Ovary (tissue), 7 donors: ENCODE measurements at regions not wholly inside any gene's neighbourhood (a gene's known extent, or its start where the extent isn't known, plus 50 kb on each side); places are given as distances from the start of the nearest gene placed in this dataset.

ENCODE experiments used
- DNase-seq, 5 donors: peaks; one replicate each; pipeline ENCODE4 v3.0.0-alpha.2; 2019 to 2020
- H3K27ac ChIP-seq, 2 donors: fragments of 200-600 bp; one replicate each; pipeline versions ENCODE4 v1.5.1 to v1.8.0; 2019 to 2022
- H3K27me3 ChIP-seq: fragments of 200-600 bp; one replicate; pipeline ENCODE4 v1.8.0; 2022
- H3K36me3 ChIP-seq: fragments of 200-600 bp; sonication (generic); one replicate; pipeline ENCODE4 v1.5.1; 2019
- H3K4me1 ChIP-seq: one replicate; pipeline ENCODE4 v1.8.1; 2013; ENCODE audit warnings: mild to moderate bottlenecking, moderate library complexity; ENCODE audit not compliant: insufficient read depth
- H3K4me3 ChIP-seq: fragments of 200-600 bp; sonication (generic); one replicate; pipeline ENCODE4 v1.5.1; 2017
- H3K9me3 ChIP-seq, 2 donors: fragments of 200-600 bp in 1 of 2; sonication (generic) in 1 of 2; one replicate each; pipeline versions ENCODE4 v1.5.1 to v1.8.1; 2013 to 2019; ENCODE audit warnings: mild to moderate bottlenecking in 1 of 2, moderate library complexity in 1 of 2
- EP300 ChIP-seq: sonication (generic); formaldehyde crosslinking; IDR thresholded peaks from one replicate; pipeline ENCODE4 v1.6.1; 2017; ENCODE audit warnings: antibody characterized with exemption
- POLR2A ChIP-seq: fragments of 450-650 bp; IDR thresholded peaks from one replicate; pipeline ENCODE4 v1.6.1; 2017; ENCODE audit warnings: antibody characterized with exemption, mild to moderate bottlenecking, moderate library complexity
- WGBS, 3 donors: extraction: QIAGEN DNeasy Blood & Tissue Kit in 1 of 3; methylation state at CpG; one replicate each; pipeline versions ENCODE4 v1.1.5 to v1.1.7; 2013 to 2017; 5-methylcytosine and 5-hydroxymethylcytosine counted together
- intact Hi-C, 4 donors: fragments of 100-400 bp; cut with DNase I; formaldehyde crosslinking; loops; one replicate each; pipeline versions ENCODE4 v1.11.0 to v1.15.1; 2022 to 2023
- TF ChIP-seq, protein P1 (sequence below), 3 donors: fragments of 450-650 bp in 2 of 3; fragments of 200-600 bp in 1 of 3; IDR thresholded peaks; one replicate each; pipeline versions ENCODE4 v1.5.1 to v1.8.0; 2016 to 2022; ENCODE audit warnings: antibody characterized with exemption in 3 of 3, mild to moderate bottlenecking in 1 of 3
- donor health status: DM: no; HTN: no; CAD: no; lungs with moderate emphysema.
- donor health status: DM: no; HTN: no; CAD: no.
- donor health status: Bipolar disorder and iron deficiency.
- donor health status: DM: no; HTN: no; CAD: no.
- donor health status: DM: yes; HTN: yes; CAD: no.

DNA sequence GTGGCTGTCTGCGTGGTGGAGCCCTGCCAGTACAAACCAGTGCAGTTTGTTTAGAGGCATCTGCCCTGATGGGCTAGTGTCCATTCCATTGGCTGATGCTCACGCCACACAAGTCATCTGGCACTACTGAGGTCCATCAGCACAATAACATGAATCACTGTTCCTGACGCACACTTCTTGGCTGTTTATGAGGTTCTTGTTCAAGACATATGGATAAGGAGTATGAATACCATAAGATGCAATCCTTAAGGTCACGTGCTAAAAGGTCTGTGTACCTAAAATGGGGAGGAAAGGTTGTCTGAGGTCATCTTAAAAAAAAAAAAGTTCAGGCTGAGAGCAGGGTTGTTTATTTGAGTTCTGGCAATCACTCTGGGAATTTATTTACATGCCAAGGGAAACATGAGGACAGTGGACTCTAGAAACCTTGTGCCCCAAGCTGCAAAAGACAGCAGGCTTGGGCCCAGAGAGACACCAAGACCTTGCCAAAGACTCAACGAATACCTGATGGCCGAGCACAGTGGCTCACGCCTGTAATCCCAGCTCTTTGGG lies 54.1 kb upstream of the SHLD1 start:
- no peaks in the 10 kb centered on the region for H3K27me3 ChIP-seq
- no peak overlapping the region for H3K27ac ChIP-seq
- DNase-seq: no peak
- no peaks in the 10 kb centered on the region for H3K36me3 ChIP-seq
- no peaks in the 10 kb centered on the region for H3K9me3 ChIP-seq
- TF ChIP-seq, protein P1, sequence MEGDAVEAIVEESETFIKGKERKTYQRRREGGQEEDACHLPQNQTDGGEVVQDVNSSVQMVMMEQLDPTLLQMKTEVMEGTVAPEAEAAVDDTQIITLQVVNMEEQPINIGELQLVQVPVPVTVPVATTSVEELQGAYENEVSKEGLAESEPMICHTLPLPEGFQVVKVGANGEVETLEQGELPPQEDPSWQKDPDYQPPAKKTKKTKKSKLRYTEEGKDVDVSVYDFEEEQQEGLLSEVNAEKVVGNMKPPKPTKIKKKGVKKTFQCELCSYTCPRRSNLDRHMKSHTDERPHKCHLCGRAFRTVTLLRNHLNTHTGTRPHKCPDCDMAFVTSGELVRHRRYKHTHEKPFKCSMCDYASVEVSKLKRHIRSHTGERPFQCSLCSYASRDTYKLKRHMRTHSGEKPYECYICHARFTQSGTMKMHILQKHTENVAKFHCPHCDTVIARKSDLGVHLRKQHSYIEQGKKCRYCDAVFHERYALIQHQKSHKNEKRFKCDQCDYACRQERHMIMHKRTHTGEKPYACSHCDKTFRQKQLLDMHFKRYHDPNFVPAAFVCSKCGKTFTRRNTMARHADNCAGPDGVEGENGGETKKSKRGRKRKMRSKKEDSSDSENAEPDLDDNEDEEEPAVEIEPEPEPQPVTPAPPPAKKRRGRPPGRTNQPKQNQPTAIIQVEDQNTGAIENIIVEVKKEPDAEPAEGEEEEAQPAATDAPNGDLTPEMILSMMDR (IDR thresholded peaks at IDR 0.05): no peak
- TF ChIP-seq POLR2A (no peak), EP300 (no peak)
- H3K4me1 ChIP-seq: no peaks in the 10 kb centered on the region
- intact Hi-C loops: no loop called here
- 80 to 85% (median 82%) methylated on average over 7 of the region's 7 CpGs for WGBS, 3 donors
- no peak overlapping the region for H3K4me3 ChIP-seq

DNA sequence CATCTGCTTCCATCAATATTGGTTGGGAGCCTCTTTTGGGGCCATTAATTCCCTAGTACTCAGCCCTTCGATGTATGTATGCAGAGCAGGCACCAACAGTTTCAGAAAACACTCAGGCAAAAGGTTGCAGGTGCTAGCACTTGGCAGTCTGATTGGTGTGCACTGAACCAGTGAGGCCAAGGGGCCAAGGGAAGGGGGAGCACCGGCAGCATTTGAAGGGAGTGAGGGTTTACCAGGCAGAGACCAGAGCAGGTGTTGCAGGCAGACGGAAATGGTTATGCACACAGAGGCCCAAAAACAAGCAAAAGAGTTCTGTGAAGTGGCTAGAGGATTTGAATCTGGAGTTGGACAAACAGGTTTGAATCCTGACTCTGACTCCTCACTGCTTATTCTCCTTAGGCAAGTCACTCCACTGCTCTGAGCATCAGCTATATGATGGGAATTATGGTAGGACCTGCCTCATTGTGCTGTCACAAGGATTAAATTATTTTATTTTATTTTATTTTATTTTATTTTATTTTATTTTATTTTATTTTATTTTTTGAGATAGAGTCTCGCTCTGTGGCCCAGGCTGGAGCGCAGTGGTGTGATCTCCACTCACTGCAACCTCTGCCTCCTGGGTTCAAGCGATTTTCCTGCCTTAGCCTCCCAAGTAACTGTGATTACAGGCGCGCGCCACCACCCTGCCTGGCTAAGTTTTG lies 58.1 kb upstream of the SHLD1 start:
- 85 to 86% (median 85%) methylated on average over 9 of the region's 9 CpGs for WGBS, 3 donors

DNA sequence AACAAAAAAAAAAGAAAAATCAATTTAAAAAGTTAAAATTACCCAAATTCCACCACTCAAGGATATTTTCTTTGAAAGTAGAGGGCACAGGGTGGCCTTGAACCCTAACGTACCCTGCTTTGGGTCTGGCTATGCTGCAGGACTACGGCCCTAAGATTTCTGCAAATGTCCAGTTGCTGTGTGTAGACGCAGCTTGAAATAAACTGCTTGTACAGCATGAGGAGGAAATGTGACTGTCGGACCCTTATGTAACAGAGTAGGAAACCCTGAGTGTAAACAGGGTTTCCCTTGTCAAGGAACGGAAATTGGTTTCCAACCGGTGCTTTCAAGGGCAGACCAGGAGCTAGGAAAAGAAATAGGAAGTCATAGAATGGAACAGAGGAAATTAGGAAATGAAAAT lies 60.7 kb upstream of the SHLD1 start:
- intact Hi-C loops: no loop called here
- no peak for DNase-seq
- Histone ChIP-seq H3K36me3 (no peaks in the 10 kb centered on the region), H3K27ac (no peak overlapping the region), H3K9me3 (no peaks in the 10 kb centered on the region), H3K4me3 (no peak overlapping the region), H3K4me1 (peaks cover 1% of the 10 kb centered on the region), H3K27me3 (no peaks in the 10 kb centered on the region)
- WGBS, 3 donors: 18 to 43% (median 32%) methylated on average over 6 of the region's 6 CpGs
- TF ChIP-seq, protein P1 (IDR thresholded peaks at IDR 0.05): no peak
- TF ChIP-seq EP300: no peak
- no peak for TF ChIP-seq POLR2A

More for the DNA sequence above, 58.1 kb upstream of the SHLD1 start:
- no peaks in the 10 kb centered on the region for H3K9me3 ChIP-seq
- no peak for DNase-seq
- peaks cover 1% of the 10 kb centered on the region for H3K4me1 ChIP-seq
- H3K27me3 ChIP-seq: no peaks in the 10 kb centered on the region
- no peak overlapping the region for H3K27ac ChIP-seq
- intact Hi-C loops: no loop called here
- no peak for TF ChIP-seq POLR2A
- no peak for TF ChIP-seq EP300
- TF ChIP-seq, protein P1 (IDR thresholded peaks at IDR 0.05): no peak
- H3K36me3 ChIP-seq: no peaks in the 10 kb centered on the region
- no peak overlapping the region for H3K4me3 ChIP-seq

DNA sequence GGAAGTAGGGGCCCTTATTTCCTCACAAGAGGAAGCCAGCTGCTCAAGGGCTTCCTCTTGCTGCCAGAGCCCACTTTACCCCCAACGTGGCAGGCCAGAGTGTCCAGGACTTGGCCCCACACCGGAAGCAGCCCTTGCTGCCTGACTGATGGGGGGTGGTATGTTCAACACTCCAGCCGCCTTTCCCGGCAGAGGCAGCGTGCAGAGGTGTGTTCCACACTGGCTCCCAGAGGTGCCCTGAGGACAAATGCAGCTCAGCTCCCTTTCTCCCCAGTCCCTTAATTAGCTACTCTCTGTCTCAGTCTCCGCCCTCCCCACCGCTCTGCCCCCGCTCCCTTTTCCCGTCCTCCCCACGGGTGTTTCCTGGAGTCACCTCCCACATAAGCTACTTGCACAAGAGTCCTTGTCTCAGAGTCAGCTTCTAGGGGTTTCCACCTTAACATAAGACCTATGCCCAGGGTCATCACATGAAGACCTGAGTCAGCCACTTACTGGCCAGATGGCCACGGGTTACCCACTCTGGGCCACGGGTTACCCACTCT lies 61.7 kb upstream of the SHLD1 start:
- H3K27ac ChIP-seq: no peak overlapping the region
- H3K4me1 ChIP-seq: peaks cover 1% of the 10 kb centered on the region
- intact Hi-C loops: no loop called here
- DNase-seq: no peak
- H3K36me3 ChIP-seq: no peaks in the 10 kb centered on the region
- no peaks in the 10 kb centered on the region for H3K27me3 ChIP-seq
- TF ChIP-seq EP300 (no peak), POLR2A (no peak)
- TF ChIP-seq, protein P1 (IDR thresholded peaks at IDR 0.05): no peak
- no peaks in the 10 kb centered on the region for H3K9me3 ChIP-seq
- 63 to 65% (median 64%) methylated on average over 12 of the region's 12 CpGs for WGBS, 3 donors
- no peak overlapping the region for H3K4me3 ChIP-seq
